ENCODE measurements at regions not wholly inside any gene's neighbourhood (a gene's known extent, or its start where the extent isn't known, plus 50 kb on each side); places are given as distances from the start of the nearest gene placed in this dataset.

- TF ChIP-seq POLR2A (IDR thresholded peaks at IDR 0.05) (no peak), EP300 (IDR thresholded peaks at IDR 0.05) (no peak), POLR2AphosphoS5 (IDR thresholded peaks at IDR 0.05) (no peak), CTCF (IDR thresholded peaks at IDR 0.05) (no peak)
- H3K36me3 ChIP-seq = no peaks in the 10 kb centered on the region
- no peak for DNase-seq
- intact Hi-C loops (cut with DNase I) = no loop called here
- no peaks in the 10 kb centered on the region for H3K27me3 ChIP-seq
- no peaks in the 10 kb centered on the region for H3K4me1 ChIP-seq
- H3K27ac ChIP-seq = no peak overlapping the region
- WGBS, 2 donors = 69 to 77% methylated on average over 1 of the region's 1 CpG
- peaks cover 0 to 2% (median 0%) of the 10 kb centered on the region in 4 donors for H3K9me3 ChIP-seq
- H3K4me3 ChIP-seq = no peak overlapping the region
Measured at GRCh38 chr20:39429726-39430125, 467.6 kb downstream of the DHX35 start.

GRCh38 chr20:39424962-39425678 lies 463.0 kb downstream of the DHX35 start:
- no peak for DNase-seq
- intact Hi-C loops (cut with DNase I) = no loop called here
- Histone ChIP-seq H3K27me3 (no peaks in the 10 kb centered on the region), H3K36me3 (no peaks in the 10 kb centered on the region), H3K4me3 (no peak overlapping the region), H3K27ac (no peak overlapping the region), H3K4me1 (peaks cover 0 to 14% (median 2%) of the 10 kb centered on the region in 4 donors), H3K9me3 (peaks cover 0 to 2% (median 0%) of the 10 kb centered on the region in 4 donors)
- TF ChIP-seq EP300 (IDR thresholded peaks at IDR 0.05) (no peak), POLR2AphosphoS5 (IDR thresholded peaks at IDR 0.05) (no peak), POLR2A (IDR thresholded peaks at IDR 0.05) (no peak), CTCF (IDR thresholded peaks at IDR 0.05) (no peak)
- 80 to 86% methylated on average over 5 of the region's 5 CpGs for WGBS, 2 donors

GRCh38 chr20:39421571-39422105 lies 459.5 kb downstream of the DHX35 start:
- no peak for DNase-seq
- intact Hi-C loops (cut with DNase I) = no loop called here
- no peaks in the 10 kb centered on the region for H3K27me3 ChIP-seq
- H3K4me1 ChIP-seq = peaks cover 0 to 14% (median 2%) of the 10 kb centered on the region in 4 donors
- no peak overlapping the region for H3K4me3 ChIP-seq
- no peaks in the 10 kb centered on the region for H3K9me3 ChIP-seq
- TF ChIP-seq POLR2A (IDR thresholded peaks at IDR 0.05) = no peak
- peak in 3 of 4 donors; percentile 39 to 80 (median 59) for TF ChIP-seq POLR2AphosphoS5 (IDR thresholded peaks at IDR 0.05)
- no peak for TF ChIP-seq CTCF (IDR thresholded peaks at IDR 0.05)
- TF ChIP-seq EP300 (IDR thresholded peaks at IDR 0.05) = no peak
- peak overlapping the region in 1 of 4 donors; percentile 3 for H3K27ac ChIP-seq
- WGBS, 2 donors = 84 to 86% methylated on average over 5 of the region's 5 CpGs
- no peaks in the 10 kb centered on the region for H3K36me3 ChIP-seq

GRCh38 chr20:39412091-39412490 lies 449.9 kb downstream of the DHX35 start:
- H3K9me3 ChIP-seq = no peaks in the 10 kb centered on the region
- no peaks in the 10 kb centered on the region for H3K36me3 ChIP-seq
- H3K27ac ChIP-seq = no peak overlapping the region
- no peaks in the 10 kb centered on the region for H3K27me3 ChIP-seq
- intact Hi-C loops (cut with DNase I) = no loop called here
- peaks cover 0 to 4% (median 0%) of the 10 kb centered on the region in 4 donors for H3K4me1 ChIP-seq
- TF ChIP-seq CTCF (IDR thresholded peaks at IDR 0.05) (no peak), POLR2AphosphoS5 (IDR thresholded peaks at IDR 0.05) (no peak), EP300 (IDR thresholded peaks at IDR 0.05) (no peak), POLR2A (IDR thresholded peaks at IDR 0.05) (no peak)
- no peak for DNase-seq
- H3K4me3 ChIP-seq = no peak overlapping the region

All from sigmoid colon (tissue), 6 donors.